CD4-positive, alpha-beta T cell (primary cell): ENCODE measurements at regions not wholly inside any gene's neighbourhood (a gene's known extent, or its start where the extent isn't known, plus 50 kb on each side); places are given as distances from the start of the nearest gene placed in this dataset.

ENCODE experiments used
- ATAC-seq: fragments of 200-7000 bp; cut with Tn5 transposase; one replicate; pipeline ENCODE4 v1.10.0; 2022; ENCODE audit warnings: mild to moderate bottlenecking; ENCODE audit not compliant: poor library complexity
- CTCF ChIA-PET: fragments of 350-600 bp; sonication (Branson Sonifier 250); formaldehyde crosslinking; loops from one replicate; lab custom pipeline; 2021; ENCODE audit warnings: antibody characterized with exemption, inconsistent platforms; lab: Charles Lee
- POLR2A ChIA-PET: fragments of 350-600 bp; sonication (Branson Sonifier 250); formaldehyde crosslinking; loops from one replicate; lab custom pipeline; 2021; ENCODE audit warnings: antibody characterized with exemption, inconsistent platforms; lab: Charles Lee
- DNase-seq, 14 experiments: peaks; one replicate each; pipeline ENCODE4 v3.0.0-alpha.2; 2013 to 2020; ENCODE audit warnings: mixed read lengths in 2 of 14
- H3K27ac ChIP-seq, 2 donors: one replicate each; pipeline versions ENCODE4 v1.5.1 to v1.7.0; 2013; ENCODE audit warnings: low read length in 2 of 2, low read depth in 1 of 2, mild to moderate bottlenecking in 1 of 2
- H3K27me3 ChIP-seq, 2 experiments: 1 replicate in 1 of 2; 2 replicates in 1 of 2; pipeline versions ENCODE4 v1.6.1 to v1.7.0; 2013; ENCODE audit warnings: low read length in 2 of 2, control low read depth in 1 of 2, mild to moderate bottlenecking in 1 of 2, moderate library complexity in 1 of 2; ENCODE audit not compliant: insufficient read depth in 2 of 2, control insufficient read depth in 1 of 2
- H3K36me3 ChIP-seq: one replicate; pipeline ENCODE4 v1.6.1; 2013; ENCODE audit warnings: low read length, control low read depth; ENCODE audit not compliant: insufficient read depth
- H3K4me1 ChIP-seq: one replicate; pipeline ENCODE4 v1.6.1; 2013; ENCODE audit warnings: low read length, control low read depth; ENCODE audit not compliant: insufficient read depth
- H3K4me3 ChIP-seq: one replicate; pipeline ENCODE4 v1.5.1; 2013; ENCODE audit warnings: mild to moderate bottlenecking, low read length, moderate library complexity
- H3K9me3 ChIP-seq, 2 experiments: 1 replicate in 1 of 2; 2 replicates in 1 of 2; pipeline versions ENCODE4 v1.6.1 to v1.7.0; 2013; ENCODE audit warnings: low read length in 2 of 2, mild to moderate bottlenecking in 2 of 2, control low read depth in 1 of 2, moderate library complexity in 1 of 2; ENCODE audit not compliant: control insufficient read depth in 1 of 2, insufficient read depth in 1 of 2
- H3K27ac Mint-ChIP-seq: one replicate; pipeline ENCODE4 v1.8.0; 2020; ENCODE audit warnings: mixed read lengths
- H3K27me3 Mint-ChIP-seq: one replicate; pipeline ENCODE4 v1.8.0; 2021; ENCODE audit warnings: mixed read lengths
- H3K36me3 Mint-ChIP-seq: one replicate; pipeline ENCODE4 v1.8.0; 2021; ENCODE audit warnings: low read depth, mixed read lengths
- H3K4me1 Mint-ChIP-seq: one replicate; pipeline ENCODE4 v1.8.0; 2021; ENCODE audit warnings: low read depth, mixed read lengths
- H3K4me3 Mint-ChIP-seq: one replicate; pipeline ENCODE4 v1.8.0; 2020; ENCODE audit warnings: mild to moderate bottlenecking, mixed read lengths
- H3K9me3 Mint-ChIP-seq: one replicate; pipeline ENCODE4 v1.8.0; 2020; ENCODE audit warnings: mixed read lengths
- CTCF ChIP-seq: fragments of 200-600 bp; IDR thresholded peaks from one replicate; pipeline ENCODE4 v1.8.0; 2022; ENCODE audit warnings: antibody characterized with exemption, mild to moderate bottlenecking
- intact Hi-C, 2 experiments: fragments of 100-400 bp; cut with DNase I in 1 of 2; cut with micrococcal nuclease in 1 of 2; formaldehyde crosslinking; loops; one replicate each; pipeline versions ENCODE4 v1.15.1 to v1.9.0; 2023 to 2025; cut with DNase I, micrococcal nuclease

- H3K27me3 Mint-ChIP-seq: no peaks in the 10 kb centered on the region
- Histone ChIP-seq H3K4me3 (no peak overlapping the region), H3K27me3 (no peaks in the 10 kb centered on the region), H3K9me3 (no peaks in the 10 kb centered on the region), H3K4me1 (no peaks in the 10 kb centered on the region), H3K27ac (no peak overlapping the region), H3K36me3 (no peaks in the 10 kb centered on the region)
- DNase-seq (no peak), ATAC-seq (no peak)
- ChIA-PET CTCF (no interaction called here), POLR2A (no interaction called here)
- H3K4me1 Mint-ChIP-seq: peaks cover 21% of the 10 kb centered on the region
- no peaks in the 10 kb centered on the region for H3K36me3 Mint-ChIP-seq
- no peaks in the 10 kb centered on the region for H3K9me3 Mint-ChIP-seq
- TF ChIP-seq CTCF: no peak
- intact Hi-C loops: no loop called here
- H3K4me3 Mint-ChIP-seq: no peak overlapping the region
- H3K27ac Mint-ChIP-seq: no peak overlapping the region
Observed at GRCh38 chr12:107567876-107568619, 117.6 kb upstream of the PWP1 start.

GRCh38 chr12:107568718-107569117 lies 116.9 kb upstream of the PWP1 start:
- Mint-ChIP-seq H3K9me3 (no peaks in the 10 kb centered on the region), H3K36me3 (no peaks in the 10 kb centered on the region), H3K27ac (no peak overlapping the region), H3K4me3 (no peak overlapping the region), H3K27me3 (no peaks in the 10 kb centered on the region), H3K4me1 (peaks cover 21% of the 10 kb centered on the region)
- no peaks in the 10 kb centered on the region for H3K9me3 ChIP-seq
- H3K4me1 ChIP-seq: no peaks in the 10 kb centered on the region
- no peak for DNase-seq
- TF ChIP-seq CTCF: no peak
- H3K27me3 ChIP-seq: no peaks in the 10 kb centered on the region
- intact Hi-C loops: no loop called here
- ChIA-PET CTCF (no interaction called here), POLR2A (no interaction called here)
- ATAC-seq: no peak
- no peak overlapping the region for H3K4me3 ChIP-seq
- H3K27ac ChIP-seq: no peak overlapping the region
- no peaks in the 10 kb centered on the region for H3K36me3 ChIP-seq

- Histone ChIP-seq H3K36me3 (no peaks in the 10 kb centered on the region), H3K27ac (no peak overlapping the region), H3K9me3 (no peaks in the 10 kb centered on the region), H3K27me3 (no peaks in the 10 kb centered on the region), H3K4me1 (no peaks in the 10 kb centered on the region), H3K4me3 (no peak overlapping the region)
- no peak for TF ChIP-seq CTCF
- intact Hi-C loops: no loop called here
- ATAC-seq (no peak), DNase-seq (no peak)
- Mint-ChIP-seq H3K4me3 (no peak overlapping the region), H3K27me3 (no peaks in the 10 kb centered on the region), H3K4me1 (peaks cover 10% of the 10 kb centered on the region), H3K9me3 (no peaks in the 10 kb centered on the region), H3K36me3 (no peaks in the 10 kb centered on the region), H3K27ac (no peak overlapping the region)
- ChIA-PET POLR2A (no interaction called here), CTCF (interaction anchor here (1.0 kb wide), 1 partner anchor 37 kb away, joined by 3 read pairs; no protein-coding TSS in a partner anchor)
Observed at GRCh38 chr12:107570721-107571120, 114.9 kb upstream of the PWP1 start.
